NB4 (cell line): ENCODE measurements at regions not wholly inside any gene's neighbourhood (a gene's known extent, or its start where the extent isn't known, plus 50 kb on each side); places are given as distances from the start of the nearest gene placed in this dataset.

ENCODE experiments used
- CTCF ChIP-seq: IDR thresholded peaks from one replicate; pipeline ENCODE4 v1.5.1; 2012; ENCODE audit warnings: low read depth, low read length
- MYC ChIP-seq: IDR thresholded peaks from 2 replicates; pipeline ENCODE4 v1.6.1; 2011; ENCODE audit warnings: low read depth, low read length
- POLR2A ChIP-seq: IDR thresholded peaks from 2 replicates; pipeline ENCODE4 v1.6.1; 2011; ENCODE audit warnings: mild to moderate bottlenecking; ENCODE audit not compliant: insufficient read length; ENCODE audit errors: extremely low read depth

- TF ChIP-seq MYC (no peak), CTCF (no peak), POLR2A (no peak)
Observed at GRCh38 chr1:81554108-81554507, 246.6 kb upstream of the ADGRL2 start.
